Cardiac muscle cell (in vitro differentiated cells and primary cell): ENCODE measurements at regions not wholly inside any gene's neighbourhood (a gene's known extent, or its start where the extent isn't known, plus 50 kb on each side); places are given as distances from the start of the nearest gene placed in this dataset.

Experiments used
- DNase-seq, 2 donors: peaks; one replicate each; pipeline versions ENCODE4 v3.0.0 to v3.0.0-alpha.2; 2010 to 2017; ENCODE audit warnings: low read depth in 1 of 2, low spot score in 1 of 2
- H3K27ac ChIP-seq: fragments of 200-600 bp; sonication (generic); 2 replicates; pipeline ENCODE4 v1.5.1; 2016
- H3K27me3 ChIP-seq: fragments of 200-600 bp; sonication (generic); 2 replicates; pipeline ENCODE4 v1.6.0; 2016; ENCODE audit warnings: control low read depth
- H3K36me3 ChIP-seq: fragments of 200-600 bp; sonication (generic); 2 replicates; pipeline ENCODE4 v1.5.1; 2016; ENCODE audit warnings: control low read depth
- H3K4me1 ChIP-seq: fragments of 200-600 bp; sonication (generic); 2 replicates; pipeline ENCODE4 v1.8.1; 2017; ENCODE audit warnings: low read depth, mild to moderate bottlenecking, mixed run types
- H3K4me3 ChIP-seq: fragments of 200-600 bp; sonication (generic); 2 replicates; pipeline ENCODE4 v1.5.1; 2016; ENCODE audit warnings: mild to moderate bottlenecking
- H3K9me3 ChIP-seq: fragments of 200-600 bp; sonication (generic); 2 replicates; pipeline ENCODE4 v1.5.1; 2017; ENCODE audit warnings: low read depth, mild to moderate bottlenecking, control low read depth
- CTCF ChIP-seq: IDR thresholded peaks from 2 replicates; pipeline ENCODE4 v1.5.1; 2012; ENCODE audit warnings: low read depth, mild to moderate bottlenecking, low read length

- Histone ChIP-seq H3K9me3 (no peaks in the 10 kb centered on the region), H3K36me3 (no peaks in the 10 kb centered on the region), H3K27me3 (no peaks in the 10 kb centered on the region), H3K27ac (no peak overlapping the region), H3K4me3 (no peak overlapping the region), H3K4me1 (no peaks in the 10 kb centered on the region)
- TF ChIP-seq CTCF, result no peak
- no peak for DNase-seq
These were observed 103.6 kb upstream of the VEPH1 start for GRCh38 chr3:157606852-157607197.

GRCh38 chr3:157606011-157606851 lies 103.0 kb upstream of the VEPH1 start:
- Histone ChIP-seq H3K4me1 (no peaks in the 10 kb centered on the region), H3K9me3 (no peaks in the 10 kb centered on the region), H3K4me3 (no peak overlapping the region), H3K27ac (no peak overlapping the region), H3K27me3 (no peaks in the 10 kb centered on the region), H3K36me3 (no peaks in the 10 kb centered on the region)
- DNase-seq, result peak; percentile 74 to 84
- peak; percentile 94 for TF ChIP-seq CTCF

- no peak for DNase-seq
- H3K36me3 ChIP-seq, result no peaks in the 10 kb centered on the region
- no peaks in the 10 kb centered on the region for H3K27me3 ChIP-seq
- no peaks in the 10 kb centered on the region for H3K4me1 ChIP-seq
- TF ChIP-seq CTCF, result no peak
- H3K27ac ChIP-seq, result no peak overlapping the region
- H3K4me3 ChIP-seq, result no peak overlapping the region
- no peaks in the 10 kb centered on the region for H3K9me3 ChIP-seq
These were observed 102.1 kb upstream of the VEPH1 start for GRCh38 chr3:157605356-157605755.

GRCh38 chr3:157602424-157602823 lies 99.2 kb upstream of the VEPH1 start:
- TF ChIP-seq CTCF, result no peak

GRCh38 chr3:157595259-157595658 lies 92.0 kb upstream of the VEPH1 start:
- no peak overlapping the region for H3K27ac ChIP-seq
- no peak for TF ChIP-seq CTCF
- no peak for DNase-seq
- no peaks in the 10 kb centered on the region for H3K4me1 ChIP-seq
- no peaks in the 10 kb centered on the region for H3K9me3 ChIP-seq
- no peaks in the 10 kb centered on the region for H3K36me3 ChIP-seq
- H3K4me3 ChIP-seq, result no peak overlapping the region
- no peaks in the 10 kb centered on the region for H3K27me3 ChIP-seq

More at GRCh38 chr3:157602424-157602823, 99.2 kb upstream of the VEPH1 start:
- H3K27ac ChIP-seq, result no peak overlapping the region
- H3K36me3 ChIP-seq, result no peaks in the 10 kb centered on the region
- no peaks in the 10 kb centered on the region for H3K9me3 ChIP-seq
- H3K4me3 ChIP-seq, result no peak overlapping the region
- no peaks in the 10 kb centered on the region for H3K4me1 ChIP-seq
- no peaks in the 10 kb centered on the region for H3K27me3 ChIP-seq
- DNase-seq, result no peak
